ENCODE measurements at regions not wholly inside any gene's neighbourhood (a gene's known extent, or its start where the extent isn't known, plus 50 kb on each side); places are given as distances from the start of the nearest gene placed in this dataset.
"Not testable (repeated sequence)": the region's sequence is repeated elsewhere in the genome, so short reads cannot be mapped to it uniquely, and the experiment has no call there.

DNA sequence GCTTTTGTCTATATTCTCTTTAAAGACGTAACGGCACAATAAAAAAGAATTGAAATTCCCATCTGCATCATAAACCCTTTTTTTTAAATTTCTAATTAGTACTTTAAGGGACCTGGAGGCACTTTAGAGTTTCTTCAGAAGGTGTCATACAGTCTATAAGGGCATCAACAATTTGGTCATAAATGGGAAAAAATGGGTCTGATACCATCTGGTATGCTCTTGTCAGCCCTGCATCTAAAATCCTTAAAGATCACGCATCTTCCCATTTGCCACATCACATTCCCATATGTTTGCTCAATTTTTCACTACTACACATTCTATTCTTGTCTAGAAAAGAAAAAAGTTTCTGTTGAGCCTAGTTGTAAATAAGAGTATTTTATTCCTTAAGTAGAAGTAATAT is 53.8 kb downstream of the COX7C start:
- DNase-seq, result no peak

DNA sequence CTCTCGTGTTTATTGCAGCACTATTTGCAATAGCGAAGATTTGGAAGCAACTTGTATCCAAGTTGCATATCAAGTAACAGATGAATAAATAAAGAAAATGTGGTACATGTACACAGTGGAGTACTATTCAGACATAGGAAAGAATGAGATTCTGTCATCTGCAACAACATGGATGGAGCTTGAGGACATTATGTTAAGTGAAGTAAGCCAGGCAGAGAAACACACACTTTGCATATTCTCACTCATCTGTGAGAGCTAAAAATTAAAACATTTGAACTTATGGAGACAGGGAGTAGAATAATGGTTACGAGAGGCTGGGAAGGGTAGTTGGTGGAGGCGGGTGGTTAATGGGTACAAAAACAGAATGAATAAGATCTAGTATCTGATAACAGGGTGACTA is 56.3 kb downstream of the COX7C start:
- no peak for DNase-seq

DNA sequence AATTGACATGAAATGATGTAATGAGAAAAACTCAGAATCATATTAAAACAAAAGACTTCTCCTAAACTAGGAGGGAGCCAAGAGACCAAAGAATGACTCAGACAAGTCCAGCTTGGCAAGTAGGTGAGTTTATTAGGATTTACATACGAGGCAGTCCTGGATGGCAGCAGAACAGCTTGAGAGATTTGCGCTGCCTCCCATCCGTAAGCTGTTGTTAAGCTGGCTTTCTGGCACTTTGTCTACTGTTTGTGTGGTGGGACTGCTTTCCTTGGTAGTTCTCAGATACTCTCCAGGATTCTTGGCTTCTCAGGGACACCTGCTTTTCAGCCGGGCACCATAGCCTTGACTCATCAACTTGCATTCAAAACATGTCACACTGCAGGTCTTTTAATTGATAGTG is 57.6 kb downstream of the COX7C start:
- no peak for DNase-seq

DNA sequence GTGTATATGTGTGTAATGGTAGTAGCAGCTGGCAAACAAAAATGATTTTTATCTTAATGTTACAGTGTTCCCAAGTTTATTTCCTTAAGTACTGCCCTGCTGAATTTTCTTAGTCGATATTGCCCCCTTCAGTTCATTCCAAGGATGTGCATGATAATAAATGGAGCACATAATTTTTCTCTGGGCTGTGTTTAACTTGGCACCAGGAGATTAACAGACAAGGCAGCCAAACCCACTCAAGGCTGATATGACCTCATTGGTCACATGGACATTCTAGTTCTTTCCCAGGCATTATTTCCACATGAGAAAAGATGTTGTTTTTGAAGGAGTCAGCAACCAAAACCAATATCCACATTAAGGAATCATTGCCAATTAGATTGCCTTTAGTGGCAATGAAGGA is 61.8 kb downstream of the COX7C start:
- no peak for DNase-seq

DNA sequence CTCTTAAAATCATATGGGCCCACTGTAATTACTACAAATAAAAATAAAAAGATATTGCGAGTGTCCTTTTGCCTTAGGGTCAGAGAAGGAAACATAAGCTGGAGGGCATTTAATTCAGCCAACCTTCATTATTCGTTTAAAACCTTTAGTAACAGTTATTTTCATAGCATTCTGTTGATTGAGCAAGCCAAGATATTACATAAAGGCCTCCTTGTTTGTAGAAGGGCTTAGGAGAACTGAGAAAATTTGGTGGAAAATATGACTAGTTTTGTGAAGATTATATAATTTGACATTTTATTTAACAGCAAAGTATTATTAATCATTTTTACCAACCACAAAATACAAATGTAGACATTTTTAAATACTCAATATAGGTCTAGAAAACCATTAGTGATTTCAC is 62.2 kb downstream of the COX7C start:
- no peak for DNase-seq

DNA sequence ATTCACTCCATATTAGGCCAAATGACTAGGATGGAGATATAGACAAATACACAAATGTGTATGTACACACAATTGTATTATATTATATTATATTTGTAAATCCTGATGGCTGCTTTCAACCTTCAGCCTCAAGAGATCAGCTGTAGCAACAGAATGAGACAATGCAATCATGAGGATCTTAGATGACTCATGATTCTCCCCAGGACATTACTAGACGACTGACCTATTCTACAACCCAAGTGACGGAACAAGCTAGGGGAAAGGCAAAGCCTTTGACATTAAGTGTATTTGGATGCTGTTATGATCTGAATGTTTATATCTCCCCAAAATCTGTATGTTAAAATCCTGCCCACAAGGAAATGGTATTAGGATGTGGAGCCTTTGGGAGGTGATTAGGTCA is 66.5 kb downstream of the COX7C start:
- DNase-seq, result no peak

DNA sequence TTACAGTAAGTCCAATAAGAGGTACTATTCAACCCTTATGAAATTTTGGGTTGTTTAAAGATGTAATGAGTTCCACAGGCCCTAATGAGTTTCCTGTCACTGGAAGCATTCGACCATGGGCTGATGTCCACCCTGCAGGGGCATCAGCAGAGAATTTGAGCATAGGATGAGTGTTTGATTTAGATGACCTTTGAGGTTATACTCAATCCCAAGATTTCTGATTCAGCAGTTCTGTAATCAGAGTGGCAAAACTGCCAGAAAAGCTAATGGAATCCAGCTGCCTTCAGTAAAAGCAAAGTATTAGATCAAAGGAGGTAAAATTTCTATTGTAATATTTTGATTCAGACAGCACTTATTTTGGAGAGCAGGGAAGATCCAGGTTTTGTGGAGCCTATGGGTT is 68.3 kb downstream of the COX7C start:
- no peak for DNase-seq

DNA sequence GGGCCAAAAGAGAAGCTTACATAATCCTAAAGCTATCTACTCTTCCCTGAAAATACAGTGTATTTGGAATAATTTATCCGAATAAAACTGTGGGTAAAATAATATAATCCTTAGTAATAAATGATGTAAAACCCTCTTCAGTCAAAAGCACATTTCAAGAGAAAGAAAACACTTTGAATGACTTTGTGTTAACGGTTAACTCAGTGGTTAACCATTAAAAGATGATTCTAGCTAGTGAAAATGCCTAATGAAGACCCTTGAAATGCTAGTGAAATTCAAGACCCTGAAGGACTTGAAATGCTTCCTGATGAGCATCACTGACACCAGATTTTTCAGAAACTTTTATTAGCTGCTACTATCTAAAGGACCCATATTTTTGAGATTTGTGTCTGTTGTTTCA is 70.7 kb downstream of the COX7C start:
- no peak for DNase-seq

DNA sequence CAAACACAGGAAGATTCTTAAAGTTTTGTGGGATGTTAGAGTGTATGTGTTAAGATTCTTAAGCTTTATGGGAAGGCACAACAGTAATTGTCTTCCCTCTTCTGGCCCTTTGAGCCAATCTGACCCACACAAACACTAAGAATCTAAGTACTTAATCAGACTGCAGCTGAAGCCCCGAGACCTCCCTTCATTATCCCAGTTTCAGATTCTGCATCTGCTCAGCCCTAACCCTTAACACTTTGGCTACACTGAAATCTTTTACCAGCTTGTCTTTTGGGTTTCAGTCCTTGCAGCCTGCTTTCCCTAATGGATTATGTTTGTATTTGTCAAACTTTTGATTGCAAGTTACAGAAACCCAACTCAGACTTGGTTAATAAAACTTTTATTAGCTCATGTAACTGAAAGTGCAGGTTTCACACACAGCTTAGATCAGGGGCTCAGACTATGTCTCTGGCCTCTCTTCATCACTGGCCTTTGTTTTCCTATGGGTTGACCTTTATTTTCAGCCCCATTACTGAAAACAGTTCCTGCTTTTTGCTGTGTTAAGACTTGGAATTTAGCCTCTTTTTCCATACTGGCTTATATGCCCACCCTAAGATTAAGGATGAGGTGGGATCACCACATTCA is 71.5 kb downstream of the COX7C start:
- DNase-seq, result no peak

DNA sequence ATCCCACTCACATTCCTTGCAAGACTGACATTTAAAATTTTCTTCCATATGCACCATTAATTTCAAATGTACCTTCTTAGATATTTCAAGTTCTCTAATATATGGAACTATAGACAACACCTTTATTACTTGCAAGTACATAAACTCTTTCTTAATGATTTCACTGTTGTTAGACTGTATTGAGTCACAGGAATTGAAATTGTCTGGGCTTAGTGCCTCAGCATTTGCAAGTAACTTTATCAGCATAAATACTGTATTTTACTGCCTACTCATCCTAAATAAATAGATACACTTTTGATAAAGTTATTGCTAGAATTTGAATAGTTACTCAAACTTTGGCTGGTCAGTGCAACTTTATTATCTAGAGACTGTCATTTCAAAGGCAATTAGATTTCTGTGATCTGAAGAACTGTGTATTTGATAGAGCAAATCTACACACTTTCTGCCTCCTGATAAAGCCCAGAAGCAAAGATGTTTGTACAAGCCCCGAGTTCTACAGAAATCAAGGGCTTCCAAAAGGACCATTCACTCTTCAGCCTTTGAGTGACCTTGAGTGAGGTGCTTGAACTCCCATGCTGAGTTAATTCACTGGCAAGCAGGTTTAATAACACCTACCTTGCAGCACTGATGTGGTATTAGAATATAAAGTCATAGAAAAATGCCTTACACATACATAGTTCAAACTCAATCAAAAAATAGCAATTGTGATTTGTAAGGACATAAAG is 91.6 kb downstream of the COX7C start:
- no peak for DNase-seq

DNA sequence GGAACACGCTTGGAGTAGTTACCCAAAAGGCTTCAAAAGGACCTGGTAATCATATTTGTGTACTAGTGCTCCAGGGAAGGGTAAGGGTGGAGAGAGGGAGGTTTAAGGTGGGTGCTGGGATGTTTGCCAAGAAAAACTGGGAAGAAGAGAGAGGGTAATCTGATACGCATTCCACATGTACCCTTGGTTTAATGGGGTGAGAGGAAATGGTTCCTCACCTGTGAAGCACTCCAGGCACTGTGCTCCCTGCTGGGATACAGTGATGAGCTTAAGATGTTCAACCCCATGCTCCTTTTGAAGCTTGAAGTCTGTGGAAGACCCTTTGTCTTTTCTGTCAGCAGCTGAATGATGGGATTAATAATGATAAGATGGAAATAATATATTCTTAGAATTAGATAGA is 98.4 kb downstream of the COX7C start:
- DNase-seq, result no peak

DNA sequence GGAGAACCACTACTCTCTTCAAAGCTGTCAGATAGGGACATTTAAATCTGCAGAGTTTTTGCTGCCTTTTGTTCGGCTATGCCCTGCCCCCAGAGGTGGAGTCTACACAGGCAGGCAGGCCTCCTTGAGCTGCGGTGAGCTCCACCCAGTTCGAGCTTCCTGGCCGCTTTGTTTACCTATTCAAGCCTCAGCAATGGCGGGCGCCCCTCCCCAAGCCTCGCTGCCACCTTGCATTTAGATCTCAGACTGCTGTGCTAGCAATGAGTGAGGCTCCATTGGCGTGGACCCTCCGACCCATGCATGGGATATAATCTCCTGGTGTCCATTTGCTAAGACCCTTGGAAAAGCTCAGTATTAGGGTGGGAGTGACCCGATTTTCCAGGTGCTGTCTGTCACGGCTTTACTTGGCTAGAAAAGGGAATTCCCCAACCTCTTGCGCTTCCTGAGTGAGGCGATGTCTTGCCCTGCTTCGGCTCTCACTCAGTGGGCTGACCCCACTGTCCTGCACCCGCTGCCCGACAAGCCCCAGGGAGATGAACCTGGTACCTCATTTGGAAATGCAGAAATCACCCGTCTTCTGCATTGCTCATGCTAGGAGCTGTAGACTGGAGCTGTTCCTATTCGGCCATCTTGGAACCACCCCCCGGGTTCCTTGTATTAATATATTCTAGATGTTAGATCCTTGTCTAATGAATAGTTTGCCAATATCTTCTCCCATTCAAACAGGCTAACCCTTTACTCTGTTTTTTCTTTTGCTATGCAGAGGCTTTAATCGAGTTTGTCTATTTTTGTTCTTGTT is 113.8 kb downstream of the COX7C start:
- DNase-seq, result not testable (repeated sequence)

DNA sequence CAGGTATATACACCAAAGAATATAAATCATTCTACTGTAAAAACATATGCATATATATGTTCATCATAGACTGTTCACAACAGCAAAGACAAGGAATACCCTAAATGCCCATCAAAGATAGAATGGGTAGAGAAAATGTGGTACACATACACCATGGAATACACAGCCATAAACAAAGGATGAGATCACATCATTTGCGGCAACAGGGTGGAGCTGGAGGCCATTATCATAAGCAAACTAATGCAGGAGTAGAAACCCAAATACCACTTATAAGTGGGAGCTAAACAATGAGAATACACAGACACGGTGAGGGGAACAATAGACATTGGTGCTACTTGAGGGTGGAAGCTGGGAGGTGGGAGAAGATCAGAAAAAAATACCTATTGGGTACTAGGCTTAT is 117.6 kb downstream of the COX7C start:
- DNase-seq, result no peak

DNA sequence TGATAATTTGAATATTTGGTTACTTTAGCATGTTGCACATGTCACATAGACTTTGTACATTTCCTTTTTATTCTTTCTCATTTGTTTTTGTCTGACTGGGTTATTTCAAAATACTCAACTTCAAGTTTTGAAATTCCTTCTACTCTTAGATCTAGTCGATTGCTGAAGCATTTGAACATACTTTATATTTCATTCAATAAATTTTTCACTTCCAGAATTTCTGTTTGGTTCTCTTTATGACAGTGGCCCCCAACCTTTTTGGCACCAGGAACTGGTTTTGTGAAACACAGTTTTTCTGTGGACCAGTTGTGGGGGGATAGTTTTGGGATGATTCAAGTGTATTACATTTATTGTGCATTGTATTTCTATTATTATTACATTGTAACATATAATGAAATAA is 119.8 kb downstream of the COX7C start:
- DNase-seq, result no peak

DNA sequence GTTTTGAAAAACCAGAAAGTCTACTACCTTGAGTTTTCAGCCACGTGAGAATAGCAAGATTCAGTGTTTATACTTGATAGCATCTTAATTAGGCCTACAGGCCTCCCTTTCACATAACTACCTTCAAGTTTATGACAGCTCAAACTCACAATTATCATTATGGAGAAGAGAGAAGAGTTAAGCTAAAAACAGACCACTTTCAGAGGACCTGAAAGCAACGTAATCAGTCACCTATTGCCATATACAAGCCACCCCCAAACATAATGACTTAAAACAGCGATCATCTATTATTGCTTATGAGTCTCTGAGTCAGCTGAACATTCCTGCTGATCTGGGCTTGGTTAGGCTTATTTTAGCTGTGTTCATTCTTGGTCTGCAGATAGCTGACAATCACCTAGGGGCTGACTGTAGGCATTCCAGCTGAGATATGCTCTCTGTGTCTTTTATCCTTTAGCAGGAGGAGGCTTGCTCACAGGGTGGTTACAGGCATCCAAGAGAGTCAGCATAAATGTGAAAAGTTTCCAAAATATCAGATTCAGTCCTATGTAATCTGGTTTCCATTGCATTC is 130.9 kb downstream of the COX7C start:
- DNase-seq, result no peak

DNA sequence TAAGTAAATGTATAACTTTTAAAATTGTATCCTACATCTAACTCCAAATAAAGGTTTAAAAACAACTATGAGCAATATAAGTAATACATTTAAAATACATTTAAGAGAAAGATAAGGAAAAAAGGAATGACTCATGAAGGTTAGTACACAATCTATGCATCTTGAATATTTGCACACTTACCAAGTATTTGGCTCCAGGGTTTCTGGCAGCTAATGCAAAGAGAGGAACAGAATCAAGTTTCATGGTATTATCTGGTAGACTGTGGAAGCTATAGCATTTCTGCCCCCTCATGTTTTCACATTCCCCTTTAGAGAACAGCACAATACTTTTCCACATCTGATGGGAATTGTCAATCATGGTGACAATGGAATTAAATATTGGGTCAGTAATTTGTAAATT is 132.1 kb downstream of the COX7C start:
- no peak for DNase-seq

DNA sequence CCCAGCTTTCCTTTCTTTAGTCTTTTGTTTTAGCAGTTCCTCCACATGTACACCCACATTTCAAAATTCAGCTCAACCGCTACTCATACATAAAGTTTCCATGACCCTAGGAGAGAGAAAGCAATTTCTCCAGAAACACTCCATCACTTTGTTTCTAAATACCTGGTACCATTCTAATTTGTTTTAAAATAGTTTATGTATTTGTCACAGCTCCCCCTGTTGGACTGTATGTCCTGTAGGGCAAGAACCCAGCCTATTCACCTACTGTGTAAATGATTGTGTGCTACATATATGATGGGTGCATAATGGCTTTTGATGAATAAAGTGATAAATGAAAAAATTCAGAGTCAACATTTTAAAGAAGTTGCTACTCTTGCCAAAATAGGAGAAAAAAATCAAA is 139.1 kb downstream of the COX7C start:
- DNase-seq, result no peak

DNA sequence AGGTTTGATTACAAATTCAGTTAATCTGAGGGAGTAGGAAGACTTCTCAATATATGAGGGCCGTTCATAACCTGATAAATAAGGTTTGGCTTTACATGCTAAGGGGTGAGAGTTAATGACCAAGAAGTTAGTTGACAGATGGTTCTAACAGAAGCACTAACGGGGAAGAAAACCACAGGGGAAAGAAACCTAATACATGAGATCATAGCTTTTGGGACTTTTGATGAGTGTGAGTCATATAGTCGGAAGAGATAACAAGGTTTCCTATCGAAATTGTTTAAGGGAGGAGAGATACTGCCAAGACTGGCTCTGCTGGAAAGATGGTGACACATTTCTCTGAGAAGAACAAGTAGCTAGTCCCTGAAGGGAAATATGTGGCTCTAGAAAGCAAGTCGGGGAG is 140.1 kb downstream of the COX7C start:
- DNase-seq, result no peak

DNA sequence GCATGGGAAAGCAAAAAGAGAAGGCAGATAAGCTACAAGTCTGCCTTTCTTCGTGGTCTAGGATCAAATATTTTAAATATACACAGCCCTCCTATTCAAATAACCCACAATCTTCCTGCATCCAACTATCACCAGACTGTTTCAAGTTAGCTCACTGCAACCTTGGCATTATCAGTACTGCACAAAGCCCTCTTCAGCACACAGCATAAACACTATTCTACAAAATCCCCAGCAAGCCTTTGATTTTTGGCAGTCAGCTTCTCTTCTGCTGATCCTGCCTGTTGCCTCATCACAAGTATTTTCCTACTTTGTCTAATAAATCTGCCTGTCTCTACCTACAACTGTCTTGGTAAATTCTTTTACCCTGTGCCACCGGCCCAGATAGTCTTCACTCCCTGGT is 142.9 kb downstream of the COX7C start:
- no peak for DNase-seq

DNA sequence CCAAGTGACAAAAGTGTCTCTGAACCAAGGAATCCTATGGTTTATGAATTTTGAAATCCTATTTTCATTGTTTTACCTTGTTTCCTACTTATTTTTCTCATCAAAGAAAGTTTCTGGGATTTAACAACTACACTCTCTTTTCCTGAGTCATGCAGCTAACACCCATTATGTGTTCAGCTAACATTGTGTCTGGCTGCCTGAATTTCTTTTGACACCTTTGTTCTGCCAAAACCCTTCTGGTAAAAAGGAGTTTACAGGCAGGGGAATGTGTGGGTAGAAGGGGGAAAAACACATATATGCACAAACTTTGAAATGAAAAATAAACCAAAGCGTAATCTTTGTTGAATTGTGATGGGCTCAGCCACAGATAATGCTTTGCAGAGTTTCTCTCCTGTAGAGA is 146.2 kb downstream of the COX7C start:
- DNase-seq, result no peak

DNA sequence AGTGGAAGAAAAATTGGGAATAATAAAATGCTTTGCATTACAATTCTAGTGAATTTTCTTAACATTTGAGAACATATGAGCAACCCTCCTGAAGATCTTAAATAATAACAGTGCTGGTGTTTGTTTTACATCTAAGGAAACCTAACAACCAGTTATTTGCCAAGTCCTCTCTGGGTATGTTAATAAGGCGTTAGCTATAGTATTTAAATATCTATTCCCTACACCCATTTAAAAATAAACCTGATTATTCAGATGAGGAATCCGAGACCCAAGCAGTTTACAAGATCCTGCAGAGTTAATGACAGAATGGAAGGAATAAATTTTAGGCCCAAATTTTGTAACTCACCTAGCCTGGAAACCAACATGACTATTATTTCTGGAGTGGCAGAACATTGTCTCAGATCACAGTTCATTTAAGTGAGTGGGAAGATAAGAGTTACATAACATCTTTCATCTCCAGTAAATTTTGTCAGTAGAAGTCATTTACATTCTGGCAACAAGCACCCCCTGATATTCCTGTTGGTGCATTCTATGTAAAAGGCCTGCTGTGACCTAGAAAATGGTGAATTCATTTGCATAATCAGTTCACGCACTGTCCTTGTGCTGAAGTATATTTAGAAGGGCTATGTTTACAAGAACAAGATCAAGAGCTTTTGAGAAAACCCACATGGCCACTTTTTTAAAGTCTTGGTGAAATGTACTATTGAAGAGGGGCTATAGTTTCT is 148.2 kb downstream of the COX7C start:
- no peak for DNase-seq

DNA sequence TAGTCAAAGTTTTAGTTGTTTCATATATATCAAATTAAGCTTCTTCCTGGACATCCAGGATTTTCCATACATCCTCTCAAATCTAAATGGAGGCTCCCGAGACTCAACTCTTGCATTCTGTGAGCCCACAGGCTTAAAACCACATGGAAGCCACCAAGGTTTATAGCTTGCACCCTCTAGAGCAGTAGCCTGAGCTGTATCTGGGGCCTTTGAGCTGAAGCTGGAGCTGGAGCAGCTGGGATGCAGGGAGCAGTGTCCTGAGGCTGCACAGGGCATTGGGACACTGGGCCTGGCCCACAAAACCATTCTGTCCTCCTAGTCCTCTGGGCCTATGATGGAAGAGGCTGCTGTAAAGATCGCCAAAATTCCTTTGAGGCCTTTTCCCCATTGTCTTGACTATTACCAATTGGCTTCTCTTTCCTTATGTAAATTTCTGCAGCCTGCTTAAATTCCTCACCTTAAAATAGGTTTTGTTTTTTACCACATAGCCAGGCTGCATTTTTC is 151.0 kb downstream of the COX7C start:
- DNase-seq, result no peak

DNA sequence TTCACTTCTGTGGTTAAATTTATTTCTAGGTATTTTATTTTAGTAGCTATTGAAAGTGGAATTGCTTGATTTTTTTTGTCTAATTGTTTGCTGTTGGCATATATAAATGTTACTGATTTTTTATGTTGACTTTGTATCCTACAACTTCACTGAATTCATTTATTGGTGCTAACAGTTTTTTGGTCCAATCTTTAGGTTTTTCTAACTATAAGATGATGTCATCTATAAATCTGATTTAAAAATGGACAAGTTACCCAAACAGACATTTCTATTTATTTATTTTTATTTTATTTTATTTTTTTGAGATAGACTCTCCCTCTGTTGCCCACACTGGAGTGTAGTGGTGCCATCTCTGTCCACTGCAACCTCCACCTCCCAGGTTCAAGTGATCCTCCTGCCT is 162.3 kb downstream of the COX7C start:
- DNase-seq, result no peak
